Kidney (tissue), 13 donors: ENCODE measurements at regions not wholly inside any gene's neighbourhood (a gene's known extent, or its start where the extent isn't known, plus 50 kb on each side); places are given as distances from the start of the nearest gene placed in this dataset.
A peak's percentile ranks its signal among the peaks of the same experiment; 100 is the strongest.

Experiments used
- DNase-seq, 5 donors: peaks; one replicate each; pipeline ENCODE4 v3.0.0-alpha.2; 2013 to 2020
- FAIRE-seq: peaks from 2 replicates; lab custom pipeline; 2012; peaks lifted over from hg19 to GRCh38; lab: Jason Lieb, UNC
- H3K27ac ChIP-seq, 2 donors: one replicate each; pipeline ENCODE4 v1.7.0; 2013; ENCODE audit warnings: low read depth in 2 of 2, low read length in 2 of 2, inconsistent platforms in 1 of 2
- H3K27me3 ChIP-seq: one replicate; pipeline ENCODE4 v1.7.1; 2013; ENCODE audit warnings: low read length, inconsistent platforms; ENCODE audit not compliant: control insufficient read depth, insufficient read depth
- H3K36me3 ChIP-seq, 3 donors: one replicate each; pipeline versions ENCODE4 v1.7.0 to v1.7.1; 2013; ENCODE audit warnings: low read length in 3 of 3, control low read depth in 1 of 3, inconsistent platforms in 1 of 3; ENCODE audit not compliant: insufficient read depth in 3 of 3, control insufficient read depth in 2 of 3
- H3K4me1 ChIP-seq, 3 donors: one replicate each; pipeline versions ENCODE4 v1.7.0 to v1.7.1; 2013; ENCODE audit warnings: low read length in 3 of 3, inconsistent platforms in 1 of 3, low read depth in 1 of 3; ENCODE audit not compliant: control insufficient read depth in 2 of 3, insufficient read depth in 2 of 3
- H3K4me3 ChIP-seq, 3 donors: one replicate each; pipeline versions ENCODE4 v1.7.0 to v1.8.1; 2013; ENCODE audit warnings: low read length in 3 of 3, control low read depth in 1 of 3, inconsistent platforms in 1 of 3
- H3K9ac ChIP-seq, 3 donors: one replicate each; pipeline versions ENCODE4 v1.7.0 to v1.7.1; 2013; ENCODE audit warnings: low read length in 3 of 3, control low read depth in 1 of 3, inconsistent platforms in 1 of 3
- H3K9me3 ChIP-seq, 3 donors: one replicate each; pipeline versions ENCODE4 v1.7.0 to v1.7.1; 2013; ENCODE audit warnings: low read length in 3 of 3, control low read depth in 1 of 3, inconsistent platforms in 1 of 3; ENCODE audit not compliant: control insufficient read depth in 2 of 3, insufficient read depth in 1 of 3
- intact Hi-C: fragments of 100-400 bp; cut with DNase I; formaldehyde crosslinking; loops from one replicate; pipeline ENCODE4 v1.11.1; 2022
- TF ChIP-seq, protein P1 (sequence below): IDR thresholded peaks from 3 replicates; pipeline ENCODE4 v1.5.1; 2012; ENCODE audit warnings: mild to moderate bottlenecking, moderate library complexity, borderline replicate concordance; ENCODE audit not compliant: insufficient read depth; ENCODE audit errors: extremely low read depth
- donor health status: control.
- donor health status: control.
- donor health status: control.
- donor health status: control.
- donor health status: control.
- donor health status: DM: yes; HTN: yes; CAD: no.
- donor health status: Normal renal cell carcinoma (clear cell type).

DNA sequence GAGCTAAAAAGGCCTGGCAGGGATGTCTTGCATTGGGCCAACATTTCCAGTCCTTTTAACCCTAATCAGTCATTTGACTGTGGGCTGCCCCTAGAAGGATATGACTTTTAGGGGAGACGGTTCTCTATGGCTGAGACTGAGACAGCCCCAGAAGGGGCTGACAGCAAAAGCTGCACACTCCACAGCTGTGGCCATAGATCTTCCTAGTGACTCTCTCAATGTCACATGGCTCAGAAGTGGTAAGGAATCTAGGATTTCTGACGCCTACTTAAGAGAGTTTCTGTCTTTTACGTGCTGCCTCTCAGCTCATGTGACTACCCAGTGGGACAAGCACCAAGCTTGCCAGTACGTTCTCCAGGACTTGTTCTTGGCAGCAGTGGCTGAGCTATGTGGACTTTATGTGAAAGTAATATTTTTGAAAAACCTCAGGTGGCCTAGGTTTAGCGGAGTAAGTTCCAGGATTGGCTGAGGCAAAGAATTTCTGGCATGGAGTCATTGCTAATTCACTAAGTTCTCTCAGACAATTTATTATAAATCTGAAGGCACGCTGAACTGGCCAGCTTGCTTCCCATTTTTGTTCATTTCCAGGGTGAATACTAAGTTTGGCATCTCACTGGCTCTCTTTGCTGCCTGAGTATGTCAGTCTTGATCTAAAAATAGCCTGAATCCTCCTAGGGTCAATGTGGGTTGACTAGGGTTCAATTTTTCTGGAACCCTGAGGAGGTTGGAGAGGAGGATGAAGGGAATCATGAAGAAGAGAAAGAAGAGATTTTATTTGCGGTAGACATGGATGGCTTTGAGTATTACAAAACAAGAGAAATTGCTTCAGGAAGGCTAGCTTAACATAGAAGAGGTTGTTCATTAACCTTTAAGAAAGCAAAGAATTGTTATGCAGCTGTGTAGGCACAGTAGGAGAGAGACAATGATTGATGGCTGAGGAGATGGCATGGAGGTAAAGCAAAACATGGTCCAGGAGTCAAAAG lies 271.8 kb downstream of the AEBP2 start:
- H3K27me3 ChIP-seq = no peaks in the 10 kb centered on the region
- no peak overlapping the region for H3K9ac ChIP-seq
- FAIRE-seq (no peak), DNase-seq (peak in 2 of 5 donors; percentile 38 to 78)
- peak overlapping the region; percentile 23 to 54 for H3K27ac ChIP-seq
- H3K36me3 ChIP-seq = no peaks in the 10 kb centered on the region
- H3K4me1 ChIP-seq = peaks cover 0 to 10% (median 2%) of the 10 kb centered on the region in 3 donors
- TF ChIP-seq, protein P1, sequence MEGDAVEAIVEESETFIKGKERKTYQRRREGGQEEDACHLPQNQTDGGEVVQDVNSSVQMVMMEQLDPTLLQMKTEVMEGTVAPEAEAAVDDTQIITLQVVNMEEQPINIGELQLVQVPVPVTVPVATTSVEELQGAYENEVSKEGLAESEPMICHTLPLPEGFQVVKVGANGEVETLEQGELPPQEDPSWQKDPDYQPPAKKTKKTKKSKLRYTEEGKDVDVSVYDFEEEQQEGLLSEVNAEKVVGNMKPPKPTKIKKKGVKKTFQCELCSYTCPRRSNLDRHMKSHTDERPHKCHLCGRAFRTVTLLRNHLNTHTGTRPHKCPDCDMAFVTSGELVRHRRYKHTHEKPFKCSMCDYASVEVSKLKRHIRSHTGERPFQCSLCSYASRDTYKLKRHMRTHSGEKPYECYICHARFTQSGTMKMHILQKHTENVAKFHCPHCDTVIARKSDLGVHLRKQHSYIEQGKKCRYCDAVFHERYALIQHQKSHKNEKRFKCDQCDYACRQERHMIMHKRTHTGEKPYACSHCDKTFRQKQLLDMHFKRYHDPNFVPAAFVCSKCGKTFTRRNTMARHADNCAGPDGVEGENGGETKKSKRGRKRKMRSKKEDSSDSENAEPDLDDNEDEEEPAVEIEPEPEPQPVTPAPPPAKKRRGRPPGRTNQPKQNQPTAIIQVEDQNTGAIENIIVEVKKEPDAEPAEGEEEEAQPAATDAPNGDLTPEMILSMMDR = no peak
- intact Hi-C loops = no loop called here
- H3K4me3 ChIP-seq = peak overlapping the region in 1 of 3 donors; percentile 33
- no peaks in the 10 kb centered on the region for H3K9me3 ChIP-seq

DNA sequence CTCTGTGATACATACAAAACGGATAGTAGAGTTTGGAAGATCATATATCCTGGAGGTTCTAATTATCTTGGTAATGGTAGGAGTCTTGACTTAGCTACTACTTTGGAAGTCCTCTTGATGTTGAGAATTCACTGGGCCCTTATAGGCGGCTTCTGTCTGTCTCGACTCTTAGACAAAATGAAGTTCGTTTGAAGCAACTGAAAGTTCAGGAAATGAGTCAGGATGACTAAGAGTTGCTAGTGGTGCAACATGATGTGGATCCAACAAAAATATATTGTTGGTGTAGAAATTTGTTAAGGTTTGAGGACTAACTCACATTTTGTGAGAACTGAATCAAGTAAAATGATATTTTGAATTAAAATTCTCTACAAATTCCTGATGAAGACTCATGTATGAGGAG lies 272.7 kb downstream of the AEBP2 start:
- Histone ChIP-seq H3K27ac (no peak overlapping the region), H3K27me3 (no peaks in the 10 kb centered on the region), H3K4me1 (peaks cover 0 to 10% (median 2%) of the 10 kb centered on the region in 3 donors), H3K4me3 (no peak overlapping the region), H3K9me3 (no peaks in the 10 kb centered on the region), H3K36me3 (no peaks in the 10 kb centered on the region), H3K9ac (no peak overlapping the region)
- intact Hi-C loops = no loop called here
- FAIRE-seq (no peak), DNase-seq (no peak)
- TF ChIP-seq, protein P1 = no peak

DNA sequence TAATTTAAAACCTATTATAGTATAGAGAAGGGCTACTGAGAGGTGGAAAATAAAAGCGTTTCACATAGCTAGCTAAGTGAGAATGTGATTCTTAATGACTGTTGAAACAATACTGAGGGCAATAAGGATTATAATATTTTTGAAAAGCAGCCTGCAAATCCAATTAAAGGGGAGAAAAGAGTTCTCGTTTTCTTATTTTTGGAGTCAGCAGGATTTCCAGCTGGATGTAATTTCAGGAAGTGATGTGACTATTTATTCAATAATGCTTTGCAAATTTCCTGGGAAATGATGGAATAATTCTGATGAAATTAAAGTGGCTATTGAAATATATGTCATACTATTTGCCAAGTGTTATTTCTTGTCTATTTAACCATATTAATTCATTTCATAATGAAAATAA lies 279.1 kb downstream of the AEBP2 start:
- FAIRE-seq = no peak
- H3K9me3 ChIP-seq = no peaks in the 10 kb centered on the region
- H3K9ac ChIP-seq = no peak overlapping the region
- intact Hi-C loops = no loop called here
- H3K4me1 ChIP-seq = no peaks in the 10 kb centered on the region
- H3K36me3 ChIP-seq = no peaks in the 10 kb centered on the region
- no peak for DNase-seq
- H3K4me3 ChIP-seq = no peak overlapping the region
- TF ChIP-seq, protein P1 = no peak
- no peak overlapping the region for H3K27ac ChIP-seq
- H3K27me3 ChIP-seq = no peaks in the 10 kb centered on the region
